HCEC 1CT (cell line): ENCODE measurements at regions not wholly inside any gene's neighbourhood (a gene's known extent, or its start where the extent isn't known, plus 50 kb on each side); places are given as distances from the start of the nearest gene placed in this dataset.

Source experiments
- DNase-seq: peaks from one replicate; pipeline ENCODE4 v3.0.0-alpha.2; 2017

- no peak for DNase-seq
These were observed 89.7 kb upstream of the SHISAL1 start for GRCh38 chr22:44402196-44403111.

DNA sequence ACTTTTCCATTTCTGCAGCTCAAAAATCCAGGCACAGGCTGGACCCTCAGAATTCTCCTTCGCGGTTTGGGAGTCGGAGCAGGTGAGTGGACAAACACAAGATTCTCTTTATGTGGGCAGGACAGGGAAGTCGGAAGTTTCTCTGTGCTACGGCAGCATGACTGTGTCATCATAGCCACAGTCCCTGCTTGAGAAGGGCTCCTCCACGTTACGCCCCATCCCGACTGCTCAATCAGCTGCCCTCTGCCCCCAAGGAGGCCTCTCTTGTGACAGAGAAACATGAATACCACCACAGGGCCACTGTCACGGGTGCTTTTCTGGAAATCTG, 89.0 kb upstream of the SHISAL1 start:
- no peak for DNase-seq

DNA sequence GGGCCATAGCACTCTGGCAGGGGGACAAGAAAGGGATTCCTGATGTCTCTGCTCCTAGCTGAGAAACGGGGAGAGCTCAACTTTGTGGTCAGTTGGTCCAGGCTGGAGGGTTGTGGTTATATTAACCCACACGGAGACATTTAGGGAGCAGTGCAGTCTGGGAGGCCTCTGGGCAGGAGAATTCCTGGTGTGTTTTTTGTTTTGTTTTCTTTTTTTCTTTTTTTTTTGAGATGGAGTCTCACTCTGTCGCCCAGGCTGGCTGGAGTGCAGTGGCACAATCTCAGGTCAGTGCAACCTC, 88.0 kb upstream of the SHISAL1 start:
- no peak for DNase-seq

GRCh38 chr22:44399906-44400762, 87.4 kb upstream of the SHISAL1 start:
- no peak for DNase-seq

GRCh38 chr22:44398856-44399837, 86.4 kb upstream of the SHISAL1 start:
- no peak for DNase-seq

DNA sequence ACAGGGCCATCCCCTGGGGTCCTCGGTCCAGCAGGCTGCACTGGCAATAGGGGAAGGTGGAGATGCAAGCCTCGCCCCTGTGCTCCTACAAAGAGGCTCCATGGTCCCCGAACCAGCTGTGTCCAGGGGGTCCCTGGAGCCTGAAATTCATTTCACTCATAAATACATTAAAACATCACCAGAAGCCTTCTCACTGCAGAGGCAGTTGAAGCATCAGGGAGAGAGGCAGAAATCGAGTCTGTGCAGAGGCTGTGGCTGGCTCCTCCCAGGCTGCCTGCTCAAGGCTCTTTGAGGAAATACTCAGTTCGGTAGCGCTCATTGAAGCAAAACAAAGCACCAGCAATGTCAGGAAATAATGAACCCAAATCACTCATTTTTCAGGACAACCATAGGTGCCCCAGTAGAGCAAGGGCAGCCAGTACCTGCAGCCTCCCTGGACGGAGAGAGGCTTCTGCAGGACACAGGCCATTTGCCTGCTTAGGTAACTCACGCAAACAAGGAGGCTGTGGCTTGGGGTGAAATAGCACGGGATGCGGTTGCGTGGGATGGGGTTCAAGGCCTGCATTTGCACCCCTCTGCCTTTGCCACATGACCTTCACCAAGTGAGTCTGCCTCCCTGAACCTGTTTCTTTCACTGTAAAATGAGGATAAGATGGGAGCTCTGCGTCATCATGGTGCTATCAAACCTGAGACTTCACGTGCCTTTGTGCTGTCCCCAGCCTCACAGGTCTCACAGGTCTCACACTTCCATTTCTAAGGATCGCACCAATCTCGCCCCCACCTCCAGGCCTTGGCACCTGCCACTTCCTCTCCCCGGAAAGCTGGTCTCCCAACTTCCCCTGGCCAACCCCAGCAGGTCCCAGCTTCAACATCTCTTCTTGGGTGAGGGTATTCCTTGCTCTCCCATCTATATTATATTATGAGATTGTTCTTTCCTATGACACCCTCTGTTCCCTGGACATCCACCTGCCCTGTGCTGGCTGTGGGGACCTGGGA, 84.3 kb upstream of the SHISAL1 start:
- no peak for DNase-seq

DNA sequence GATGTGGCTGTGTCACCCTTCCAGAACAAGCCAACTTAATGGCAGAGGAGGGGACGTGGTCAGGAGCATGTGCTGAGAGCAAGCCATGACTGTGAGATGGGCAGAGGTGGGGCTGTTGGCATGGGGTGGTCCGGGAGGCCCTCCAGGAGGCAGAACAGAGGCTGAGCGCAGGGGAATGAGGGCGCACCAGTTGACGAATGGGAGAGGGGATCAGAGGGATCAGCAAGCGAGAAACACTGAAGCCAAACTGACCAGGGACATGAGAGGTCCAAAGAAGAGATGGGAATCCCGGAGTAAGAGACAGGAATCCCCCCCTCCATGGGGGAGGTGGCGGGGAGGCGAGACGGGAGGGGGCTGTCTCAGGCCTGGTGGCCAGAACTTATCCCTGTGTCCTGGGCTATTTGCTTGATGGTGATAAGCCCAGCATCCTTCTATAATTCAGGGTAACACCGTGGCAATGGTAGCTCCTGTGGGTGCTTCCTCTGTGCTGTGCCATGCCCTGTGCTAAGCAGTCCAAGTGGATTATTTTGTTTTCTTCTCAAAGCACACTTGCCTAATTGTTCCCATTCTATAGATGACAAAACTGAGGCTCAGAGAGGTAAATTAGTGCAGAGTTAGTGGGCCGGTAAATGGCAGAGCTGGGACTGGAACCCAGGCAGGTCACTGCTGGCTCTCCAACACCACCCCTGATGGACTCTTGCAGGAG, 83.4 kb upstream of the SHISAL1 start:
- DNase-seq = no peak

GRCh38 chr22:44395118-44396005, 82.6 kb upstream of the SHISAL1 start:
- DNase-seq = no peak

GRCh38 chr22:44394246-44395117, 81.7 kb upstream of the SHISAL1 start:
- DNase-seq = no peak

- no peak for DNase-seq
These were observed 80.3 kb upstream of the SHISAL1 start for GRCh38 chr22:44393066-44393465.

DNA sequence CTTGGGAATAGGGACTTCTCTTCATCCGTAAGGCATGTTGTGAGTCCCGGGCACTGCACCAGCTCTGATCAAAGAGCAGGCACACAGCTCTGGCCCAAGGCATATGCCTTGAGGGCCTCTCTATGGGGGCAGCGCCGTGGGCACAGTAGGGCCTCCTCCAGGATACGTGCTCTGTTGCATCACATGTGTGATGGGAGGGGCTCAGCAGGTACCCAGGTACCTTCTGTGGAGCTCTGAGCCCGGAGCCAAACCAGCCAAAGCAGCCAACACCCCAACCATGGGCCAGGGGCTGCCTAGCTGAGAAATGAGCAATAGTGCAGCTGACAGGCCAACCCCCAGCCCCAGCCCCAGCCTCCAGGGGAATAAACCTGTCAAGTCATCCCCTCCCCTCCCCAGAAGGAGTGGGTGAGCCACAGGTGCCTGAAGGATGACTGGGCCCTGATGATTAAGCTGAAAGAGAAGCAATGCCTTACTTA, 79.7 kb upstream of the SHISAL1 start:
- DNase-seq = no peak

- DNase-seq = no peak
These were observed 79.0 kb upstream of the SHISAL1 start for GRCh38 chr22:44391481-44392445.

GRCh38 chr22:44391015-44391414, 78.3 kb upstream of the SHISAL1 start:
- no peak for DNase-seq

DNA sequence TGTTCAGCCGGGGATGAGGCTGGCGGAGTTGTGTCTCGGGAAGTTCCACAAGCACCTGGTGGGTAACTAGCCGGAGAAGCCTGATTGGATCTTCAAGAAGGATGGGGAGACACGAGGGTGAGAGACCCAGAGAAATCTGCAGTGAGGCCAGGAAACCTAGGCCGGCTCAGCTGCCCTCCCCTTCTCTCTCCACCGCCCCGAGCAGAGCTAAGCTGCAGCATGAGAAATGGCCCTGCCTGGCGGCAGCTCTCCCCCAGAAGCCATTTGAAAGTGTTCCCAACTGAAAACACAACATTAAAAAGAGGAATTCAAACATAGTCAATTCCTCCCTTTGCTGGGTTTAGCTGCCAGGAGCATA, 77.8 kb upstream of the SHISAL1 start:
- DNase-seq = no peak

DNA sequence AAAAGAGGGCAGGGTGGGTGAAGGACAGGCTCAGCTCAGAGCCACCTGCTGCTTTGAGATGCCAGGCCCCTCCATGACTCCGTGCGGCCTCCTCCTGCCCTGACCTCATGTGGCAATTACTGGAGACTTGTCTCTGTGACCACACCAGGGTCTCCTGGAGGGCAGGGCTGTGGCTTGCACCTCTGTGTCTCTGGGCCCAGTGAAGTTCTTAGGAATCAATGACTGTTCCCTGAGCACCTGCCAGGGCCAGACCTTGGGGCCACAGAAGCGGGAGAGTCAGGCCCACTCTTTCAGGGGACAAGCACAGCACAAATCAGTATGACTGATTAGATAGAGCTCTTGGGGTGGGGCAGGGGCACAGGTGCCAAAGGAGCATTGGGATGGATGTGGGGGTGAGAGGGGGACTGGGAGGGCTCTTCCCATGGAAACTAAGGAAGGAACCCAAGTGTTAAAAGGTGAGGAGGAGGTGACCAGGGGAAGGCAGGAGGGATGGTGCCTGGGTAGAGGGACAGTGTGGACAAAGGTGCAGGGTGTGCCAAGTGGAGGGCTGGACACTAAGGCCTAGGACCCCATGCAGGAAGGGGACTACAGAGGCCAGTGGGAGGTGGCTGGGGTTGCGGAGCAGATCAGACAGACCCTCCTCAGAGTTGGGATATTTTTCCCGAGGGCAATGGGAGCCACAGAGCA, 77.3 kb upstream of the SHISAL1 start:
- DNase-seq = no peak

GRCh38 chr22:44389181-44389580, 76.4 kb upstream of the SHISAL1 start:
- DNase-seq = no peak

DNA sequence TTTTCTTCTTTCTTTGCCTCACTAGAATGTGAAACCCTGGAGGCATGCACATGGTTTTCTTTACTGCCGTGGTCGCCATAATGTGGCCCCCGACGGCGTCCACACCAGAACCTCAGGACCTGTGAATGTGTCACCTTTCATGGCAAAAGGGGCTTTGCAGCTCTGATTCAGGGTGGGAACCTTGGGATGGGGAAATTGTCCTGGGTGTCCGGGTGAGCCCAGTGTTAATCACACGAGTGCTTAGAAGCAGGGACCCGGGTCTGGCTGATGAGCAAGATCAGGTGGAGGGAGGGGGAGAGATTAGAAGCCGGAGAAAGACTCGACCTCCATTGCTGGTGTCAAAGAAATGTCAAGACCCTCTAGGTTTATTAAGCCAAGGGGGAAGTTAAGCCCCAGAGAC, 74.7 kb upstream of the SHISAL1 start:
- no peak for DNase-seq
